WTC11 (cell line): ENCODE measurements at regions not wholly inside any gene's neighbourhood (a gene's known extent, or its start where the extent isn't known, plus 50 kb on each side); places are given as distances from the start of the nearest gene placed in this dataset.

Source experiments
- ATAC-seq: fragments of 200-7000 bp; cut with Tn5 transposase; 2 replicates; pipeline ENCODE4 v1.10.0; 2021; ENCODE audit warnings: mild to moderate bottlenecking, moderate library complexity
- CTCF ChIA-PET: fragments of 300-600 bp; sonication (Branson Sonifier 250); formaldehyde crosslinking; loops from one replicate; lab custom pipeline; 2021; ENCODE audit warnings: antibody characterized with exemption; lab: Charles Lee
- POLR2A ChIA-PET: fragments of 350-600 bp; sonication (Branson Sonifier 250); formaldehyde crosslinking; loops from one replicate; lab custom pipeline; 2021; ENCODE audit warnings: antibody characterized with exemption; lab: Charles Lee
- DNase-seq: peaks from one replicate; pipeline ENCODE4 v3.0.0; 2021; ENCODE audit warnings: low spot score
- H3K27ac Mint-ChIP-seq: 2 replicates; pipeline ENCODE4 v1.8.0; 2021; ENCODE audit warnings: mixed read lengths
- H3K27me3 Mint-ChIP-seq: 2 replicates; pipeline ENCODE4 v1.8.0; 2021; ENCODE audit warnings: low read depth, mild to moderate bottlenecking, moderate library complexity, mixed read lengths
- H3K36me3 Mint-ChIP-seq: 2 replicates; pipeline ENCODE4 v1.8.0; 2021; ENCODE audit warnings: mixed read lengths
- H3K4me1 Mint-ChIP-seq: 2 replicates; pipeline ENCODE4 v1.8.0; 2022; ENCODE audit warnings: mixed read lengths
- H3K4me3 Mint-ChIP-seq: 2 replicates; pipeline ENCODE4 v1.8.0; 2021; ENCODE audit warnings: mild to moderate bottlenecking, moderate library complexity, mixed read lengths
- H3K9me3 Mint-ChIP-seq: 2 replicates; pipeline ENCODE4 v1.8.0; 2021; ENCODE audit warnings: mixed read lengths
- AFF4 ChIP-seq: sonication (generic); formaldehyde crosslinking; IDR thresholded peaks from 2 replicates; pipeline ENCODE4 v1.8.1; 2023; ENCODE audit warnings: mild to moderate bottlenecking, missing genetic modification reagents, borderline replicate concordance
- ATF1 ChIP-seq: sonication (generic); formaldehyde crosslinking; IDR thresholded peaks from 2 replicates; pipeline ENCODE4 v1.8.1; 2023; ENCODE audit warnings: mild to moderate bottlenecking, moderate library complexity, missing genetic modification reagents
- ATF3 ChIP-seq: sonication (generic); formaldehyde crosslinking; conservative IDR thresholded peaks from 2 replicates; pipeline ENCODE4 v1.8.1; 2022; ENCODE audit warnings: mild to moderate bottlenecking, missing genetic modification reagents
- CBFB ChIP-seq: sonication (generic); formaldehyde crosslinking; IDR thresholded peaks from 2 replicates; pipeline ENCODE4 v1.8.1; 2022; ENCODE audit warnings: mild to moderate bottlenecking, low read depth, missing genetic modification reagents
- CREM ChIP-seq: sonication (generic); formaldehyde crosslinking; IDR thresholded peaks from 2 replicates; pipeline ENCODE4 v1.8.1; 2022; ENCODE audit warnings: mild to moderate bottlenecking, missing genetic modification reagents, moderate library complexity
- ELF4 ChIP-seq: sonication (generic); formaldehyde crosslinking; IDR thresholded peaks from 2 replicates; pipeline ENCODE4 v1.8.1; 2022; ENCODE audit warnings: low read depth, mild to moderate bottlenecking, moderate library complexity, missing genetic modification reagents
- EMX1 ChIP-seq: fragments of 250-450 bp; sonication (Bioruptor Pico); IDR thresholded peaks from 2 replicates; pipeline ENCODE4 v1.8.0; 2021; ENCODE audit warnings: mild to moderate bottlenecking
- ESRRA ChIP-seq: sonication (generic); formaldehyde crosslinking; IDR thresholded peaks from 2 replicates; pipeline ENCODE4 v1.8.1; 2022; ENCODE audit warnings: mild to moderate bottlenecking, missing genetic modification reagents, borderline replicate concordance
- ETV6 ChIP-seq: sonication (generic); formaldehyde crosslinking; IDR thresholded peaks from 2 replicates; pipeline ENCODE4 v1.8.1; 2022; ENCODE audit warnings: mild to moderate bottlenecking, missing genetic modification reagents
- HMGA2 ChIP-seq: fragments of 250-450 bp; sonication (Bioruptor Pico); IDR thresholded peaks from 2 replicates; pipeline ENCODE4 v1.4.0; 2021; ENCODE audit warnings: mild to moderate bottlenecking, moderate library complexity
- IRF2 ChIP-seq: sonication (generic); formaldehyde crosslinking; IDR thresholded peaks from 2 replicates; pipeline ENCODE4 v1.8.0; 2022; ENCODE audit warnings: low read depth, missing genetic modification reagents, borderline replicate concordance
- NFATC4 ChIP-seq: fragments of 250-450 bp; sonication (Bioruptor Pico); IDR thresholded peaks from 2 replicates; pipeline ENCODE4 v1.9.0; 2021; ENCODE audit warnings: mild to moderate bottlenecking
- NFE2L1 ChIP-seq: sonication (generic); formaldehyde crosslinking; IDR thresholded peaks from 2 replicates; pipeline ENCODE4 v1.8.1; 2023; ENCODE audit warnings: missing genetic modification reagents
- SOX15 ChIP-seq: fragments of 250-450 bp; sonication (Bioruptor Pico); IDR thresholded peaks from 2 replicates; pipeline ENCODE4 v1.9.0; 2021; ENCODE audit warnings: mild to moderate bottlenecking
- SP1 ChIP-seq: sonication (generic); formaldehyde crosslinking; conservative IDR thresholded peaks from 2 replicates; pipeline ENCODE4 v1.8.1; 2022; ENCODE audit warnings: missing genetic modification reagents
- TCF7 ChIP-seq: sonication (generic); formaldehyde crosslinking; IDR thresholded peaks from 2 replicates; pipeline ENCODE4 v1.8.0; 2022; ENCODE audit warnings: mild to moderate bottlenecking, low read depth, missing genetic modification reagents, moderate library complexity
- TEAD4 ChIP-seq: sonication (generic); formaldehyde crosslinking; IDR thresholded peaks from 2 replicates; pipeline ENCODE4 v1.8.0; 2022; ENCODE audit warnings: mild to moderate bottlenecking, missing genetic modification reagents
- USF2 ChIP-seq: sonication (generic); formaldehyde crosslinking; IDR thresholded peaks from 2 replicates; pipeline ENCODE4 v1.8.1; 2023; ENCODE audit warnings: mild to moderate bottlenecking, missing genetic modification reagents, moderate library complexity
- ZNF281 ChIP-seq: sonication (generic); formaldehyde crosslinking; IDR thresholded peaks from 2 replicates; pipeline ENCODE4 v1.8.0; 2023; ENCODE audit warnings: mild to moderate bottlenecking, missing genetic modification reagents
- ZNF396 ChIP-seq: fragments of 250-450 bp; sonication (Bioruptor Pico); IDR thresholded peaks from 2 replicates; pipeline ENCODE4 v1.8.0; 2021; ENCODE audit warnings: mild to moderate bottlenecking, moderate library complexity, borderline replicate concordance
- ZSCAN18 ChIP-seq: fragments of 250-450 bp; sonication (Bioruptor Pico); IDR thresholded peaks from 2 replicates; pipeline ENCODE4 v2.1.2; 2022; ENCODE audit warnings: mild to moderate bottlenecking, moderate library complexity

- Mint-ChIP-seq H3K9me3 (no peaks in the 10 kb centered on the region), H3K4me3 (no peak overlapping the region), H3K27ac (no peak overlapping the region), H3K36me3 (no peaks in the 10 kb centered on the region), H3K27me3 (peaks cover 75% of the 10 kb centered on the region), H3K4me1 (peaks cover 17% of the 10 kb centered on the region)
- CTCF ChIA-PET = interaction anchor here (0.6 to 1.0 kb wide), 2 partner anchors 96 to 132 kb away, joined by 3 read pairs; no protein-coding TSS in a partner anchor
- no peak for TF ChIP-seq IRF2 (CRISPR knock-in tag)
- TF ChIP-seq ZNF396 (CRISPR knock-in tag) = no peak
- TF ChIP-seq ATF3 (CRISPR knock-in tag) = no peak
- no peak for TF ChIP-seq ATF1 (CRISPR knock-in tag)
- no peak for TF ChIP-seq ZNF281
- DNase-seq = no peak
- POLR2A ChIA-PET = no interaction called here
- ATAC-seq = no peak
These were observed 99.7 kb downstream of the INHBB start for GRCh38 chr2:120445449-120446143.

- Mint-ChIP-seq H3K27ac (no peak overlapping the region), H3K36me3 (no peaks in the 10 kb centered on the region), H3K4me1 (peaks cover 14% of the 10 kb centered on the region), H3K9me3 (no peaks in the 10 kb centered on the region), H3K4me3 (no peak overlapping the region), H3K27me3 (peaks cover 71% of the 10 kb centered on the region)
- POLR2A ChIA-PET = no interaction called here
- ATAC-seq = no peak
- DNase-seq = no peak
- CTCF ChIA-PET = interaction anchor here (0.6 to 1.0 kb wide), 3 partner anchors 97 to 681 kb away, joined by 3 read pairs; no protein-coding TSS in a partner anchor
- TF ChIP-seq IRF2 (CRISPR knock-in tag) (no peak), USF2 (CRISPR knock-in tag) (no peak), ELF4 (CRISPR knock-in tag) (no peak)
These were observed 100.5 kb downstream of the INHBB start for GRCh38 chr2:120446236-120447126.

- DNase-seq = no peak
- no peaks in the 10 kb centered on the region for H3K36me3 Mint-ChIP-seq
- peaks cover 71% of the 10 kb centered on the region for H3K27me3 Mint-ChIP-seq
- H3K4me1 Mint-ChIP-seq = peaks cover 10% of the 10 kb centered on the region
- H3K9me3 Mint-ChIP-seq = no peaks in the 10 kb centered on the region
- ATAC-seq = no peak
- CTCF ChIA-PET = interaction anchor here (0.7 kb wide), 1 partner anchor 682 kb away, joined by 3 read pairs; no protein-coding TSS in a partner anchor
- H3K27ac Mint-ChIP-seq = no peak overlapping the region
- POLR2A ChIA-PET = interaction anchor here (0.6 kb wide), 2 partner anchors 246 to 1060 kb away, joined by 3 read pairs; no protein-coding TSS in a partner anchor
- no peak overlapping the region for H3K4me3 Mint-ChIP-seq
- TF ChIP-seq SOX15 (no peak), TEAD4 (CRISPR knock-in tag) (no peak), TCF7 (CRISPR knock-in tag) (no peak), HMGA2 (CRISPR knock-in tag) (no peak), ZSCAN18 (no peak), AFF4 (CRISPR knock-in tag) (no peak), EMX1 (CRISPR knock-in tag) (no peak), SP1 (CRISPR knock-in tag) (no peak), CBFB (no peak), ETV6 (CRISPR knock-in tag) (no peak), ESRRA (CRISPR knock-in tag) (no peak), CREM (CRISPR knock-in tag) (no peak), NFE2L1 (CRISPR knock-in tag) (no peak), NFATC4 (CRISPR knock-in tag) (no peak)
These were observed 101.3 kb downstream of the INHBB start for GRCh38 chr2:120447127-120447785.
